ENCODE measurements at regions not wholly inside any gene's neighbourhood (a gene's known extent, or its start where the extent isn't known, plus 50 kb on each side); places are given as distances from the start of the nearest gene placed in this dataset.
"Not testable (repeated sequence)": the region's sequence is repeated elsewhere in the genome, so short reads cannot be mapped to it uniquely, and the experiment has no call there.

GRCh38 chr1:95893921-95894320, 659.9 kb downstream of the RWDD3 start (continued):
- no peak for TF ChIP-seq SCRT2 (tag by site-specific recombination; IDR thresholded peaks at IDR 0.05)
- no peak for TF ChIP-seq ZBTB7A (tag by site-specific recombination; IDR thresholded peaks at IDR 0.05; ENCODE audit: low read depth)
- no peak for TF ChIP-seq HOXC10 (CRISPR knock-in tag; IDR thresholded peaks at IDR 0.05)

GRCh38 chr1:95903060-95903459, 669.0 kb downstream of the RWDD3 start:
- POLR2A ChIA-PET, result no interaction called here
- Histone ChIP-seq H3K9me3 (ENCODE audit: control insufficient read depth, insufficient read depth, low read depth, low read length) (no peaks in the 10 kb centered on the region), H3K4me1 (ENCODE audit: control insufficient read depth, insufficient read depth, low read length) (no peaks in the 10 kb centered on the region), H3K4me3 (ENCODE audit: low read depth, low read length) (no peak overlapping the region), H3K27ac (ENCODE audit: extremely low read depth, low read depth, low read length) (no peak overlapping the region), H3K36me3 (ENCODE audit: control insufficient read depth in 2 of 2, insufficient read depth in 1 of 2, low read length in 2 of 2) (no peaks in the 10 kb centered on the region)
- TF ChIP-seq HOXC10 (CRISPR knock-in tag; IDR thresholded peaks at IDR 0.05), result no peak
- 0 out of 2 replicates have a peak, but pooled peaks have one; percentile 12 for TF ChIP-seq SCRT2 (tag by site-specific recombination; IDR thresholded peaks at IDR 0.05)
- CTCF ChIA-PET, result no interaction called here

GRCh38 chr1:95905818-95906395, 671.9 kb downstream of the RWDD3 start:
- ChIA-PET POLR2A (no interaction called here), CTCF (no interaction called here)
- Histone ChIP-seq H3K27ac (ENCODE audit: extremely low read depth, low read depth, low read length) (no peak overlapping the region), H3K4me3 (ENCODE audit: low read depth, low read length) (no peak overlapping the region), H3K4me1 (ENCODE audit: control insufficient read depth, insufficient read depth, low read length) (no peaks in the 10 kb centered on the region), H3K36me3 (ENCODE audit: control insufficient read depth in 2 of 2, insufficient read depth in 1 of 2, low read length in 2 of 2) (no peaks in the 10 kb centered on the region), H3K9me3 (ENCODE audit: control insufficient read depth, insufficient read depth, low read depth, low read length) (no peaks in the 10 kb centered on the region)
- TF ChIP-seq ZNF112 (tag by site-specific recombination; IDR thresholded peaks at IDR 0.05), result no peak
- no peak for TF ChIP-seq IKZF3 (tag by site-specific recombination; IDR thresholded peaks at IDR 0.05)
- no peak for TF ChIP-seq BCL11B (tag by site-specific recombination; IDR thresholded peaks at IDR 0.05; ENCODE audit: low read depth)

- H3K9me3 ChIP-seq (ENCODE audit: control insufficient read depth, insufficient read depth, low read depth, low read length); H3K27ac ChIP-seq (ENCODE audit: extremely low read depth, low read depth, low read length); H3K36me3 ChIP-seq (ENCODE audit: control insufficient read depth in 2 of 2, insufficient read depth in 1 of 2, low read length in 2 of 2); CTCF ChIA-PET; POLR2A ChIA-PET; H3K4me3 ChIP-seq (ENCODE audit: low read depth, low read length); H3K4me1 ChIP-seq (ENCODE audit: control insufficient read depth, insufficient read depth, low read length): not testable (repeated sequence)
- TF ChIP-seq SETDB1 (IDR thresholded peaks at IDR 0.05; ENCODE audit: insufficient read length, low read length), result peak; percentile 73
- TF ChIP-seq TCF7L2 (IDR thresholded peaks at IDR 0.05; ENCODE audit: borderline replicate concordance, low read depth, low read length), result peak; percentile 59; the same call in 1 of the 2 replicates
These were observed 677.7 kb downstream of the RWDD3 start for GRCh38 chr1:95911739-95912138.

DNA sequence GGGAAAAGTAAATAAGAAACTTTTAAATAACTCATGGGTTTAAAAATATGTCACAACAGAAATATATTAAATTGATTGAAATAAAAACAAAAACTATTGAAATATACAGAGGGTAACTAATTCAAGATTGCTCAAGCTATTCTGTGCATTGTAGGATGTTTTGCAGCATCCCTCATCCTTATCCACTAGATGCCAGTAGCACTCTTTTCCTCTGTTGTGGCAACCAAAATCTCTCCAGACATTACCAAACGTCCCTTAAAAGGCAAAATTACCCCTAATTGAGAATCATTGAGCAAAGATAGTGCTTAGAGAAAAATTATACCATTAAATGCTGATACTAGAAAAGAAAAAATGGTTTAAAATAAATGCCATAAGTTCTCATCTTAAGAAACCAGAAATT, 682.6 kb downstream of the RWDD3 start:
- TF ChIP-seq ZNF18 (tag by site-specific recombination; IDR thresholded peaks at IDR 0.05), result no peak
- TF ChIP-seq ZNF777 (tag by site-specific recombination; IDR thresholded peaks at IDR 0.05; ENCODE audit: borderline replicate concordance), result no peak
- TF ChIP-seq ZNF311 (tag by site-specific recombination; IDR thresholded peaks at IDR 0.05; ENCODE audit: borderline replicate concordance), result no peak
- TF ChIP-seq, protein P1, sequence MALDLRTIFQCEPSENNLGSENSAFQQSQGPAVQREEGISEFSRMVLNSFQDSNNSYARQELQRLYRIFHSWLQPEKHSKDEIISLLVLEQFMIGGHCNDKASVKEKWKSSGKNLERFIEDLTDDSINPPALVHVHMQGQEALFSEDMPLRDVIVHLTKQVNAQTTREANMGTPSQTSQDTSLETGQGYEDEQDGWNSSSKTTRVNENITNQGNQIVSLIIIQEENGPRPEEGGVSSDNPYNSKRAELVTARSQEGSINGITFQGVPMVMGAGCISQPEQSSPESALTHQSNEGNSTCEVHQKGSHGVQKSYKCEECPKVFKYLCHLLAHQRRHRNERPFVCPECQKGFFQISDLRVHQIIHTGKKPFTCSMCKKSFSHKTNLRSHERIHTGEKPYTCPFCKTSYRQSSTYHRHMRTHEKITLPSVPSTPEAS (tag by site-specific recombination; IDR thresholded peaks at IDR 0.05), result no peak
- TF ChIP-seq HOXA7 (CRISPR knock-in tag; IDR thresholded peaks at IDR 0.05; ENCODE audit: borderline replicate concordance), result no peak
- no peak for TF ChIP-seq ZNF791 (tag by site-specific recombination; IDR thresholded peaks at IDR 0.05)
- no peak overlapping the region for H3K4me3 ChIP-seq (ENCODE audit: low read depth, low read length)
- H3K9me3 ChIP-seq (ENCODE audit: control insufficient read depth, insufficient read depth, low read depth, low read length), result no peaks in the 10 kb centered on the region
- ChIA-PET POLR2A (no interaction called here), CTCF (no interaction called here)
- H3K36me3 ChIP-seq (ENCODE audit: control insufficient read depth in 2 of 2, insufficient read depth in 1 of 2, low read length in 2 of 2), result no peaks in the 10 kb centered on the region
- no peaks in the 10 kb centered on the region for H3K4me1 ChIP-seq (ENCODE audit: control insufficient read depth, insufficient read depth, low read length)
- no peak overlapping the region for H3K27ac ChIP-seq (ENCODE audit: extremely low read depth, low read depth, low read length)

All from HEK293 (cell line).